LHCN-M2 (cell line): ENCODE measurements at regions not wholly inside any gene's neighbourhood (a gene's known extent, or its start where the extent isn't known, plus 50 kb on each side); places are given as distances from the start of the nearest gene placed in this dataset.
"Not testable (repeated sequence)": the region's sequence is repeated elsewhere in the genome, so short reads cannot be mapped to it uniquely, and the experiment has no call there.

Source experiments
- DNase-seq: peaks from one replicate; pipeline ENCODE4 v3.0.0-alpha.2; 2012; ENCODE audit warnings: low read depth

- no peak for DNase-seq
Observed at GRCh38 chr1:55315552-55315951, 100.4 kb upstream of the USP24 start.

GRCh38 chr1:55314740-55315139, 99.6 kb upstream of the USP24 start:
- no peak for DNase-seq

- no peak for DNase-seq
Observed at GRCh38 chr1:55313903-55314302, 98.7 kb upstream of the USP24 start.

- DNase-seq, result no peak
Observed at GRCh38 chr1:55311979-55312378, 96.8 kb upstream of the USP24 start.

- peak; percentile 52 for DNase-seq
Observed at GRCh38 chr1:55311057-55311641, 96.0 kb upstream of the USP24 start.

- peak; percentile 95 for DNase-seq
Observed at GRCh38 chr1:55310505-55310971, 95.4 kb upstream of the USP24 start.

- no peak for DNase-seq
Observed at GRCh38 chr1:55309786-55310504, 94.8 kb upstream of the USP24 start.

- peak; percentile 77 for DNase-seq
Observed at GRCh38 chr1:55309053-55309452, 93.9 kb upstream of the USP24 start.

- peak; percentile 34 for DNase-seq
Observed at GRCh38 chr1:55305735-55306134, 90.6 kb upstream of the USP24 start.

- no peak for DNase-seq
Observed at GRCh38 chr1:55304229-55304740, 89.1 kb upstream of the USP24 start.

- DNase-seq, result no peak
Observed at GRCh38 chr1:55302972-55303371, 87.8 kb upstream of the USP24 start.

GRCh38 chr1:55301912-55302311, 86.7 kb upstream of the USP24 start:
- no peak for DNase-seq

GRCh38 chr1:55300975-55301374, 85.8 kb upstream of the USP24 start:
- no peak for DNase-seq

GRCh38 chr1:55298167-55298894, 83.2 kb upstream of the USP24 start:
- no peak for DNase-seq

- not testable (repeated sequence) for DNase-seq
Observed at GRCh38 chr1:55296247-55296646, 81.1 kb upstream of the USP24 start.

GRCh38 chr1:55289614-55290013, 74.5 kb upstream of the USP24 start:
- no peak for DNase-seq

- DNase-seq, result no peak
Observed at GRCh38 chr1:55289042-55289441, 73.9 kb upstream of the USP24 start.

- no peak for DNase-seq
Observed at GRCh38 chr1:55288245-55288644, 73.1 kb upstream of the USP24 start.

- DNase-seq, result no peak
Observed at GRCh38 chr1:55287723-55288122, 72.6 kb upstream of the USP24 start.

GRCh38 chr1:55286856-55287602, 71.9 kb upstream of the USP24 start:
- no peak for DNase-seq

GRCh38 chr1:55285834-55286233, 70.7 kb upstream of the USP24 start:
- peak; percentile 62 for DNase-seq

GRCh38 chr1:55284856-55285255, 69.7 kb upstream of the USP24 start:
- peak; percentile 60 for DNase-seq
